GM18498 (cell line): ENCODE measurements at regions not wholly inside any gene's neighbourhood (a gene's known extent, or its start where the extent isn't known, plus 50 kb on each side); places are given as distances from the start of the nearest gene placed in this dataset.
"Not testable (repeated sequence)": the region's sequence is repeated elsewhere in the genome, so short reads cannot be mapped to it uniquely, and the experiment has no call there.

Experiments used
- ATAC-seq: cut with Tn5 transposase; IDR thresholded peaks from one replicate; pipeline ENCODE4 v1.9.1; 2021; ENCODE audit warnings: mild to moderate bottlenecking, moderate library complexity; ENCODE audit not compliant: unreplicated experiment

- ATAC-seq, result no peak
These were observed 102.6 kb downstream of the LHFPL1 start for GRCh38 chrX:112577146-112577545.

GRCh38 chrX:112571388-112571787, 108.3 kb downstream of the LHFPL1 start:
- ATAC-seq, result no peak

- ATAC-seq, result no peak
These were observed 123.9 kb downstream of the LHFPL1 start for GRCh38 chrX:112555831-112556230.

GRCh38 chrX:112545051-112545450, 134.7 kb downstream of the LHFPL1 start:
- ATAC-seq, result no peak

- no peak for ATAC-seq
These were observed 143.2 kb downstream of the LHFPL1 start for GRCh38 chrX:112536544-112536943.

- ATAC-seq, result no peak
These were observed 151.8 kb downstream of the LHFPL1 start for GRCh38 chrX:112527903-112528302.

- no peak for ATAC-seq
These were observed 158.1 kb downstream of the LHFPL1 start for GRCh38 chrX:112521676-112522075.

- no peak for ATAC-seq
These were observed 159.6 kb downstream of the LHFPL1 start for GRCh38 chrX:112520124-112520523.

- no peak for ATAC-seq
These were observed 166.6 kb downstream of the LHFPL1 start for GRCh38 chrX:112513154-112513553.

- no peak for ATAC-seq
These were observed 167.2 kb downstream of the LHFPL1 start for GRCh38 chrX:112512509-112512908.

GRCh38 chrX:112510629-112511028, 169.1 kb downstream of the LHFPL1 start:
- ATAC-seq, result no peak

GRCh38 chrX:112477653-112478052, 202.1 kb downstream of the LHFPL1 start:
- no peak for ATAC-seq

- no peak for ATAC-seq
These were observed 206.1 kb downstream of the LHFPL1 start for GRCh38 chrX:112473654-112474053.

- ATAC-seq, result no peak
These were observed 209.2 kb downstream of the LHFPL1 start for GRCh38 chrX:112470551-112470950.

GRCh38 chrX:112461949-112462450, 217.7 kb downstream of the LHFPL1 start:
- ATAC-seq, result not testable (repeated sequence)

- ATAC-seq, result no peak
These were observed 221.9 kb downstream of the LHFPL1 start for GRCh38 chrX:112457788-112458187.

GRCh38 chrX:112450810-112451209, 228.9 kb downstream of the LHFPL1 start:
- no peak for ATAC-seq

- ATAC-seq, result no peak
These were observed 239.5 kb downstream of the LHFPL1 start for GRCh38 chrX:112440277-112440676.

- no peak for ATAC-seq
These were observed 255.6 kb downstream of the LHFPL1 start for GRCh38 chrX:112424166-112424565.

- no peak for ATAC-seq
These were observed 288.4 kb downstream of the LHFPL1 start for GRCh38 chrX:112391313-112391712.

GRCh38 chrX:112381649-112382298, 298.0 kb downstream of the LHFPL1 start:
- ATAC-seq, result not testable (repeated sequence)

GRCh38 chrX:112380541-112381278, 298.1 kb upstream of the TRPC5 start:
- no peak for ATAC-seq
